AG04449 (cell line): ENCODE measurements at regions not wholly inside any gene's neighbourhood (a gene's known extent, or its start where the extent isn't known, plus 50 kb on each side); places are given as distances from the start of the nearest gene placed in this dataset.
"Not testable (repeated sequence)": the region's sequence is repeated elsewhere in the genome, so short reads cannot be mapped to it uniquely, and the experiment has no call there.

Experiments used
- CTCF ChIA-PET: fragments of 350-600 bp; formaldehyde crosslinking; extraction: SDS; loops from one replicate; lab custom pipeline; 2021; ENCODE audit warnings: antibody characterized with exemption; lab: Yijun Ruan, JAX
- POLR2A ChIA-PET: fragments of 400-600, 350-600 bp; formaldehyde crosslinking; extraction: SDS; loops from one replicate; lab custom pipeline; 2020; ENCODE audit warnings: antibody characterized with exemption, inconsistent platforms; lab: Yijun Ruan, JAX
- DNase-seq: peaks from one replicate; pipeline ENCODE4 v3.0.0-alpha.2; 2010; ENCODE audit warnings: low read depth, low spot score
- H3K4me3 ChIP-seq: 2 replicates; pipeline ENCODE4 v1.5.1; 2011; ENCODE audit warnings: low read depth, mild to moderate bottlenecking, control low read depth, low read length
- TF ChIP-seq, protein P1 (sequence below): IDR thresholded peaks from one replicate; pipeline ENCODE4 v1.5.1; 2011; ENCODE audit warnings: mild to moderate bottlenecking, moderate library complexity, low read length, control low read depth, inconsistent platforms; ENCODE audit not compliant: insufficient read depth; ENCODE audit errors: missing control alignments

GRCh38 chrX:120739300-120739699 is 109.4 kb upstream of the C1GALT1C1 start:
- no peak for DNase-seq
- ChIA-PET POLR2A (no interaction called here), CTCF (no interaction called here)
- no peak overlapping the region for H3K4me3 ChIP-seq
- TF ChIP-seq, protein P1, sequence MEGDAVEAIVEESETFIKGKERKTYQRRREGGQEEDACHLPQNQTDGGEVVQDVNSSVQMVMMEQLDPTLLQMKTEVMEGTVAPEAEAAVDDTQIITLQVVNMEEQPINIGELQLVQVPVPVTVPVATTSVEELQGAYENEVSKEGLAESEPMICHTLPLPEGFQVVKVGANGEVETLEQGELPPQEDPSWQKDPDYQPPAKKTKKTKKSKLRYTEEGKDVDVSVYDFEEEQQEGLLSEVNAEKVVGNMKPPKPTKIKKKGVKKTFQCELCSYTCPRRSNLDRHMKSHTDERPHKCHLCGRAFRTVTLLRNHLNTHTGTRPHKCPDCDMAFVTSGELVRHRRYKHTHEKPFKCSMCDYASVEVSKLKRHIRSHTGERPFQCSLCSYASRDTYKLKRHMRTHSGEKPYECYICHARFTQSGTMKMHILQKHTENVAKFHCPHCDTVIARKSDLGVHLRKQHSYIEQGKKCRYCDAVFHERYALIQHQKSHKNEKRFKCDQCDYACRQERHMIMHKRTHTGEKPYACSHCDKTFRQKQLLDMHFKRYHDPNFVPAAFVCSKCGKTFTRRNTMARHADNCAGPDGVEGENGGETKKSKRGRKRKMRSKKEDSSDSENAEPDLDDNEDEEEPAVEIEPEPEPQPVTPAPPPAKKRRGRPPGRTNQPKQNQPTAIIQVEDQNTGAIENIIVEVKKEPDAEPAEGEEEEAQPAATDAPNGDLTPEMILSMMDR = no peak

- H3K4me3 ChIP-seq = no peak overlapping the region
- TF ChIP-seq, protein P1 = no peak
- no peak for DNase-seq
- CTCF ChIA-PET = interaction anchor here (1.4 kb wide), 1 partner anchor 32 kb away, joined by 5 read pairs; no protein-coding TSS in a partner anchor
- POLR2A ChIA-PET = no interaction called here
Measured at GRCh38 chrX:120736989-120737388, 107.1 kb upstream of the C1GALT1C1 start.

GRCh38 chrX:120735966-120736365 is 106.1 kb upstream of the C1GALT1C1 start:
- DNase-seq = no peak
- ChIA-PET CTCF (no interaction called here), POLR2A (interaction anchor here (1.3 to 1.6 kb wide), 2 partner anchors 13 to 175 kb away, joined by 3 to 9 read pairs; partner anchors contain the start of gene CUL4B)
- TF ChIP-seq, protein P1 = no peak
- no peak overlapping the region for H3K4me3 ChIP-seq

GRCh38 chrX:120732879-120733278 is 103.0 kb upstream of the C1GALT1C1 start:
- POLR2A ChIA-PET = no interaction called here
- DNase-seq = no peak
- H3K4me3 ChIP-seq = no peak overlapping the region
- TF ChIP-seq, protein P1 = no peak
- CTCF ChIA-PET = no interaction called here

DNA sequence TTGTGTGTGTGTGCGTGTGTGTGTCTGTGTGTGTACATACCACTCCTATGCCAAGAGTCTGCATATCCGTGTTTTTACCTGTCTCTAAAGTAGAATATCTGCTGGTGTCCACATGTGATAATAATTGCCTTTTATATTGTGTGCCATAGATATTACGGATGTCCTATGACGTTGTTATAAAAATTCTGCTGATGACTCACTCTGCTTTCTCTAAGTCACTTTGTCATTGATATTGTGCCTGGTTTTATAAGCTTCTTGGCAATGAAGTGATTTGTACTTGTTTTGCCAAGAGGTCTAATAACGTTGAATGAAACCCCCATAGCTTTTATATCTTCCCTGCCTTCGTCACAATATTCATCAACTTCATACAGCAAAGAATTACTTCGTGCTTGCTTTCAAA is 102.6 kb upstream of the C1GALT1C1 start:
- DNase-seq = no peak
- TF ChIP-seq, protein P1 = no peak
- H3K4me3 ChIP-seq = no peak overlapping the region
- ChIA-PET POLR2A (no interaction called here), CTCF (no interaction called here)

DNA sequence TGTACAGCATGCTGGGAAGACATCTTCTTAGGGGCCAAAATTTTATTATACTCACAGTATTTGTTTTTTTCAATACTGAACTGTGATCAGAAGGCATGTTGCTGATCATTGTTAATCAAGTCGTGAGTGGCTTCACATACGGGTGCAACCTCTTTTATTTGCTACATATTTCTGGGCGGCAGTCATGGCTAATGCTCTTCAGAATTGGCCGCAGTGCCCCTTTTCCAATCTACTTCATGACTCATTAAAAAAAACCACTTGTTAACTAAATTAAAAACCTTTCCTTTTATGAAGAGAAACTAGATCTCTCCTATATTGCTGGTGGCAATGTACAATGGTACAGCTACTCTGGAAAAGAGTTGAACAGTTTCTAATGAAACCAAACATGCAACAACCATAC is 101.5 kb upstream of the C1GALT1C1 start:
- no peak overlapping the region for H3K4me3 ChIP-seq
- POLR2A ChIA-PET = no interaction called here
- no peak for DNase-seq
- CTCF ChIA-PET = no interaction called here
- TF ChIP-seq, protein P1 = no peak

DNA sequence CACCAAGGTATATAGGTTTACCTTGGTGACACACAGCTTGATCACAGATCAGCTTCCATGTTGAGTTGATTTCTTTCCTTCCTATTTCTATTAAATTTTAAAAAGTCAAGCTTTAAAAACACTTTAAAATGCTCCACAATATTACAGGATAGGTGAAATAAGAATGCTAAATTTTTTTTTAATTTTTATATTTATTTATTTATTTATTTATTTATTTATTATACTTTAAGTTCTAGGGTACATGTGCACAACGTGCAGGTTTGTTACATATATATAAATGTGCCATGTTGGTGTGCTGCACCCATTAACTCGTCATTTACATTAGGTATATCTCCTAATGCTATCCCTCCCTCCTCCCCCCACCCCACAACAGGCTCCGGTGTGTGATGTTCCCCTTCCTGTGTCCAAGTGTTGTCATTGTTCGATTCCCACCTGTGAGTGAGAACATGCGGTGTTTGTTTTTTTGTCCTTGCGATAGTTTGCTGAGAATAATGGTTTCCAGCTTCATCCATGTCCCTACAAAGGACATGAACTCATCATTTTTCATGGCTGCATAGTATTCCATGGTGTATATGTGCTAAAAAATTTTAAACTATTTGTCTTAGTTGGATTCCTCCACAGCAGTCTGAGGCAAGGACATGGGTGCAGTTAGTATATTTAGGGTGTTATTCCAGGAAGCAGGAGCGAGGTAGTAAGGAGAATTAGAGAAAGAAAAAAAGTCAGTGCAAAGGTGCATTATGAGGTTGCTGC is 99.8 kb upstream of the C1GALT1C1 start:
- DNase-seq, CTCF ChIA-PET, H3K4me3 ChIP-seq, POLR2A ChIA-PET: not testable (repeated sequence)
